Body of pancreas (tissue), 4 donors: ENCODE measurements at regions not wholly inside any gene's neighbourhood (a gene's known extent, or its start where the extent isn't known, plus 50 kb on each side); places are given as distances from the start of the nearest gene placed in this dataset.

Experiments
- ATAC-seq: fragments of 150-250 bp; one replicate; pipeline ENCODE4 v1.9.1; 2016
- DNase-seq, 4 donors: peaks; one replicate each; pipeline ENCODE4 v3.0.0-alpha.2; 2019
- H3K27ac ChIP-seq, 4 donors: fragments of 200-600 bp; sonication (generic); 1 replicate in 3 of 4; 2 replicates in 1 of 4; pipeline versions ENCODE4 v1.5.1 to v1.6.1; 2016 to 2019; ENCODE audit warnings: mild to moderate bottlenecking in 1 of 4, mixed read lengths in 1 of 4, moderate library complexity in 1 of 4
- H3K27me3 ChIP-seq, 2 donors: fragments of 200-600 bp; sonication (generic); one replicate each; pipeline ENCODE4 v1.6.0; 2016; ENCODE audit warnings: mild to moderate bottlenecking in 1 of 2
- H3K36me3 ChIP-seq, 2 donors: fragments of 200-600 bp; sonication (generic); replicated peaks in 1 of 2; 2 replicates each; pipeline ENCODE4 v1.5.1; 2016; ENCODE audit warnings: low read depth in 2 of 2; ENCODE audit not compliant: insufficient read depth in 1 of 2
- H3K4me1 ChIP-seq: fragments of 200-600 bp; sonication (generic); one replicate; pipeline ENCODE4 v1.6.0; 2016
- H3K4me3 ChIP-seq, 2 donors: fragments of 200-600 bp; sonication (generic); 1 replicate in 1 of 2; 2 replicates in 1 of 2; pipeline ENCODE4 v1.5.1; 2016 to 2019
- H3K9me3 ChIP-seq, 3 donors: fragments of 200-600 bp; sonication (generic); 1 replicate in 2 of 3; 2 replicates in 1 of 3; pipeline ENCODE4 v1.5.1; 2016
- POLR2A ChIP-seq, 3 donors: fragments of 450-650 bp; IDR thresholded peaks; one replicate each; pipeline ENCODE4 v1.6.1; 2016; ENCODE audit warnings: antibody characterized with exemption in 3 of 3, mild to moderate bottlenecking in 2 of 3
- WGBS, 2 donors: methylation state at CpG; one replicate each; pipeline ENCODE4 v1.1.5; 2017; 5-methylcytosine and 5-hydroxymethylcytosine counted together
- intact Hi-C: fragments of 100-400 bp; cut with DNase I; formaldehyde crosslinking; loops from one replicate; pipeline ENCODE4 v1.15.1; 2023
- TF ChIP-seq, protein P1 (sequence below), 7 experiments: fragments of 450-650 bp in 4 of 7; fragments of 200-600 bp in 3 of 7; sonication (generic) in 3 of 7; IDR thresholded peaks; one replicate each; pipeline ENCODE4 v1.5.1; 2016 to 2019; ENCODE audit warnings: antibody characterized with exemption in 7 of 7

DNA sequence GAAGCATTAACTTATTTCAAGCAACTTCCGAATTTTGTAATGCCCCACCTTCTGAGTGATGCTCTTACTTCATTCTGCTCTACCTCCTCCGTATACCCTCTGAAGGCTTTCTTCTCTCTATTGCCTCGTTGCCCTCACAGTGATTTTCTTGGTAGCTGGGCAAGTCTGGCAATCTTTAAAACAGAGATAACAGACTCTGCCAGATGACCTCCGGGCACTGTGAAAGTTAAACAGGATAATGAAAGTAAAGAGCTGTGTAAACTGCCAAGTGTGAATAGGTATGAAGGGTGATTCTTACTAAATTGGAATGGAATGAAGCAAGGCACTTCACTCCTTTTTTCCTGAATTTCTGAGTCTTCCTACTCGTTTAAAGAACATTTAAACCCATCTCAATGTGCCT lies 207.3 kb upstream of the GYPC start:
- peaks cover 6% of the 10 kb centered on the region for H3K4me1 ChIP-seq
- H3K27ac ChIP-seq, result peak overlapping the region in 2 of 4 donors; percentile 2 to 45
- H3K4me3 ChIP-seq, result no peak overlapping the region

DNA sequence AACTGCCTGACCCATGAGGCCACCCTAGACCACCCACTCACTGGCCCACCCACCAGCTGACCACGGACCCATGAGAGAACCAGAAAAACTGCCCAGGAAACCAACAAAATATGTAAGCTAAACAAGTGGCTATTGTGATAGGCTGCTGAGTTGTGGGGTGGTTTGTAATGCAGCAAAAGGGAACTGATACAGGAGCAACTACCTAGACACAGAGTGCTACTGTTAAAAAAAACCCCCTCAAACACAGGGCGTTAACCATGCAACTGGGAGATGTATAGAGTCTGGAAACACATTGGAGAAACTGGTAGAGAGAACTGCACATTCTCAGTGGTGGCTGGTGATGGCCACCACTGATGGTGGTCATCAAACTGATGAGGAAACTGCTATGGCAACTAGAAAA lies 206.3 kb upstream of the GYPC start:
- TF ChIP-seq, protein P1, sequence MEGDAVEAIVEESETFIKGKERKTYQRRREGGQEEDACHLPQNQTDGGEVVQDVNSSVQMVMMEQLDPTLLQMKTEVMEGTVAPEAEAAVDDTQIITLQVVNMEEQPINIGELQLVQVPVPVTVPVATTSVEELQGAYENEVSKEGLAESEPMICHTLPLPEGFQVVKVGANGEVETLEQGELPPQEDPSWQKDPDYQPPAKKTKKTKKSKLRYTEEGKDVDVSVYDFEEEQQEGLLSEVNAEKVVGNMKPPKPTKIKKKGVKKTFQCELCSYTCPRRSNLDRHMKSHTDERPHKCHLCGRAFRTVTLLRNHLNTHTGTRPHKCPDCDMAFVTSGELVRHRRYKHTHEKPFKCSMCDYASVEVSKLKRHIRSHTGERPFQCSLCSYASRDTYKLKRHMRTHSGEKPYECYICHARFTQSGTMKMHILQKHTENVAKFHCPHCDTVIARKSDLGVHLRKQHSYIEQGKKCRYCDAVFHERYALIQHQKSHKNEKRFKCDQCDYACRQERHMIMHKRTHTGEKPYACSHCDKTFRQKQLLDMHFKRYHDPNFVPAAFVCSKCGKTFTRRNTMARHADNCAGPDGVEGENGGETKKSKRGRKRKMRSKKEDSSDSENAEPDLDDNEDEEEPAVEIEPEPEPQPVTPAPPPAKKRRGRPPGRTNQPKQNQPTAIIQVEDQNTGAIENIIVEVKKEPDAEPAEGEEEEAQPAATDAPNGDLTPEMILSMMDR (IDR thresholded peaks at IDR 0.05), result no peak
- TF ChIP-seq POLR2A (IDR thresholded peaks at IDR 0.05), result no peak
- H3K36me3 ChIP-seq, result no peaks in the 10 kb centered on the region
- no peak for ATAC-seq
- no peak for DNase-seq
- no peak overlapping the region for H3K4me3 ChIP-seq
- H3K4me1 ChIP-seq, result peaks cover 6% of the 10 kb centered on the region
- H3K27me3 ChIP-seq, result no peaks in the 10 kb centered on the region
- intact Hi-C loops, result no loop called here
- H3K27ac ChIP-seq, result no peak overlapping the region
- no peaks in the 10 kb centered on the region for H3K9me3 ChIP-seq
- 66 to 68% methylated on average over 2 of the region's 2 CpGs for WGBS, 2 donors

More for the DNA sequence above, 207.3 kb upstream of the GYPC start:
- intact Hi-C loops, result no loop called here
- WGBS, 2 donors, result 9 to 11% methylated on average over 5 of the region's 5 CpGs
- H3K36me3 ChIP-seq, result no peaks in the 10 kb centered on the region
- ATAC-seq, result no peak
- H3K9me3 ChIP-seq, result no peaks in the 10 kb centered on the region
- no peak for TF ChIP-seq POLR2A (IDR thresholded peaks at IDR 0.05)
- TF ChIP-seq, protein P1 (IDR thresholded peaks at IDR 0.05), result no peak
- DNase-seq, result peak in 1 of 4 donors; percentile 11
- no peaks in the 10 kb centered on the region for H3K27me3 ChIP-seq

DNA sequence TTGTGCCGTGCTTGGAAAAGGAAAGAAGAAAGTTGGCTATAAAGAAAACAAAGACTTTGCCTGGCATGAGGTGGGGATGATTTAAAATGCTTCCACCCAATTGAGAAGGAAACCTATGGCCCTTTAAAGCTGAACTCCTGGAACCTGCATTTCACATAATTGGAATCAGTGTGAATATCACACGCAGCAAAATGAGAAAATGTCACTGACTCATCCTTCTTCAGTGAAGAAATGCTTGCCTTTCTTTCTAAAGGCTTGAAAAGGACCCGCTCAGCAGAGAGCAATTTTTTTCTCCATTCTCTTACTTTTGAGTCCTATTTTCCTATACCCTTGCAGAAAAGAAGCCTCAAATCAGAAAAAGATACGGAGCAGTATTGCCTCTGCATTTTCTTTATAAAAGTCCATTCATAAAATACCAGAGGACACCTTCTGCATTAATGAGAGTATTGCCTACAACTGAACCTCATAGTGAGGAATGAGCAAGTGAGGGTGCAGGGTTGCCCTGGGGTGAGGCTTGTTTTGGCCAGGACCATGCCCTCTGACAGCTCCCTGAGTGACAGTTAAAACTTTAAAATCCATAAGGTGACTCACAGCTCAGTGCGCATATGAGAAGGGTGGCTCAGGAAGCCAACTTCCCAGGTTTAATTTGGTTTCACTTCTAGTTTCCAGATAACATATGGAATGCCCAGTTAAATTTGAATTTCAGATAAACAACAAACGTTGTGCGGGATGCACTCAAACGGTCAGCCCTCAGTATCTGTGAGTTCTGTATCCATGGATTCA lies 191.9 kb upstream of the GYPC start:
- TF ChIP-seq, protein P1 (IDR thresholded peaks at IDR 0.05), result no peak
- TF ChIP-seq POLR2A (IDR thresholded peaks at IDR 0.05), result no peak
- Histone ChIP-seq H3K27me3 (no peaks in the 10 kb centered on the region), H3K27ac (no peak overlapping the region), H3K4me3 (no peak overlapping the region), H3K36me3 (no peaks in the 10 kb centered on the region), H3K9me3 (no peaks in the 10 kb centered on the region), H3K4me1 (no peaks in the 10 kb centered on the region)
- 68 to 73% methylated on average over 8 of the region's 8 CpGs for WGBS, 2 donors
- intact Hi-C loops, result no loop called here
- ATAC-seq (no peak), DNase-seq (no peak)

DNA sequence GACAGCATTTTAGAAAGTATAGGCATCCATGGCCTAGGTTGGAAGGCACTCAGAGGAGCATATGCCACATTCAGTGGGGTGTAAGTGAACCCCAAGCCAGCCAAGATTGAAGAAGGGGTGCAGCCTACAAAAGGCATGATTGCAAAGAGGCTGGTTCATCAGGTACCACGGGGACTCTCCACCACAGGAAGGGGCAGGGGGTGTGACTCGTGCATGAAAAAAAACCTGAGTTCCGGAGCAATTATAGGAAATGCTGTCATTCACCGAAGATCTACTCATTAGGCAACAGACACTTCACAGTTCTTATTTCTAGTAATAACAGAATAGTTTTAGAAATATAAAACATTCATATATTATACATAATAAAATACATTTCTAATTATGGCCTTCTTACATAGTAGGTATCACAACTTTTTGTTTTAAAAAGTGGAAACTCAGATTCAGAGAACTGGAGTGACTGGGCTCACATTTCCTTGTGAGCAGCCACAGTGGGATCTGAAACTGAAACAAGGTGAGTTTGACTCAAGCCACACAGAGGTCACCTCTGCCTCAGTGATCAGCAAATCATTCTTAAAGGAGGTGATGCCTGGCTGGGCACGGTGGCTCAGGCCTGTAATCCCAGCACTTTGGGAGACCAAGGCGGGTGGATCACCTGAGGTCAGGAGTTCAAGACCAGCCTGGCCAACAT lies 188.4 kb upstream of the GYPC start:
- no peak overlapping the region for H3K4me3 ChIP-seq
- WGBS, 2 donors, result 77 to 78% methylated on average over 6 of the region's 6 CpGs
- no peaks in the 10 kb centered on the region for H3K36me3 ChIP-seq
- no peaks in the 10 kb centered on the region for H3K4me1 ChIP-seq
- DNase-seq (no peak), ATAC-seq (no peak)
- intact Hi-C loops, result no loop called here
- no peak for TF ChIP-seq POLR2A (IDR thresholded peaks at IDR 0.05)
- TF ChIP-seq, protein P1 (IDR thresholded peaks at IDR 0.05), result no peak
- H3K27me3 ChIP-seq, result no peaks in the 10 kb centered on the region
- no peaks in the 10 kb centered on the region for H3K9me3 ChIP-seq
- no peak overlapping the region for H3K27ac ChIP-seq
